ENCODE measurements at regions not wholly inside any gene's neighbourhood (a gene's known extent, or its start where the extent isn't known, plus 50 kb on each side); places are given as distances from the start of the nearest gene placed in this dataset.

DNA sequence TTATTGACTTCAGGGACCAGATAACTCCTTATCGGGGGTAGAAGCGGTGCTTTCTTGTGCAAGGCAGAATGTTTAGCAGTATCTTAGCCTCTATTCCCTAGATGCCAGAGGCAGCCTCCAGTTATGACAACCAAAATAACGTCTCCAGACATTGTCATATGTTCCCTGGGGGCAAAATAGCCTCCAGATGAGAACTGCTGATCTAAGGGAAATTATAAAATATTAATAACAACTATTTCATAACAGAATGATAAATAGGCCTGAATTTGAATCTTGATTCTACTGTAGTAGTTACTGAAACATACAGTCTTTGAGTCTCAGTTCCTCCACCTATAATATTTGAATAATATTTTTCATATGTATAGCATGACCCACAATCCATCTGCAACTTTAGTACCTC lies 1431.3 kb downstream of the ZPLD1 start:
- TF ChIP-seq KDM1A (IDR thresholded peaks at IDR 0.05; ENCODE audit: borderline replicate concordance) (no peak), BHLHE40 (IDR thresholded peaks at IDR 0.05; ENCODE audit: borderline replicate concordance in 1 of 2, low read depth in 2 of 2, low read length in 1 of 2) (no peak), EZH2 (IDR thresholded peaks at IDR 0.05; ENCODE audit: borderline replicate concordance, control insufficient read depth, low read depth, low read length) (no peak), CREB1 (IDR thresholded peaks at IDR 0.05; ENCODE audit: low read depth) (no peak), POLR2A (IDR thresholded peaks at IDR 0.05; ENCODE audit: low read depth, low read length) (no peak), SUZ12 (IDR thresholded peaks at IDR 0.05; ENCODE audit: unreplicated experiment) (no peak), POLR2AphosphoS5 (IDR thresholded peaks at IDR 0.05; ENCODE audit: low read length) (no peak), SIN3A (IDR thresholded peaks at IDR 0.05; ENCODE audit: low read depth, low read length) (no peak), HDGF (IDR thresholded peaks at IDR 0.05) (no peak)
- TF ChIP-seq, protein P1, sequence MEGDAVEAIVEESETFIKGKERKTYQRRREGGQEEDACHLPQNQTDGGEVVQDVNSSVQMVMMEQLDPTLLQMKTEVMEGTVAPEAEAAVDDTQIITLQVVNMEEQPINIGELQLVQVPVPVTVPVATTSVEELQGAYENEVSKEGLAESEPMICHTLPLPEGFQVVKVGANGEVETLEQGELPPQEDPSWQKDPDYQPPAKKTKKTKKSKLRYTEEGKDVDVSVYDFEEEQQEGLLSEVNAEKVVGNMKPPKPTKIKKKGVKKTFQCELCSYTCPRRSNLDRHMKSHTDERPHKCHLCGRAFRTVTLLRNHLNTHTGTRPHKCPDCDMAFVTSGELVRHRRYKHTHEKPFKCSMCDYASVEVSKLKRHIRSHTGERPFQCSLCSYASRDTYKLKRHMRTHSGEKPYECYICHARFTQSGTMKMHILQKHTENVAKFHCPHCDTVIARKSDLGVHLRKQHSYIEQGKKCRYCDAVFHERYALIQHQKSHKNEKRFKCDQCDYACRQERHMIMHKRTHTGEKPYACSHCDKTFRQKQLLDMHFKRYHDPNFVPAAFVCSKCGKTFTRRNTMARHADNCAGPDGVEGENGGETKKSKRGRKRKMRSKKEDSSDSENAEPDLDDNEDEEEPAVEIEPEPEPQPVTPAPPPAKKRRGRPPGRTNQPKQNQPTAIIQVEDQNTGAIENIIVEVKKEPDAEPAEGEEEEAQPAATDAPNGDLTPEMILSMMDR (IDR thresholded peaks at IDR 0.05 in 2 of 3, conservative IDR thresholded peaks at IDR 0.05 in 1 of 3; ENCODE audit: control insufficient read depth in 2 of 3, extremely low read depth in 1 of 3, insufficient read depth in 1 of 3, low read depth in 3 of 3, low read length in 3 of 3), result no peak
- TF ChIP-seq, protein P2, sequence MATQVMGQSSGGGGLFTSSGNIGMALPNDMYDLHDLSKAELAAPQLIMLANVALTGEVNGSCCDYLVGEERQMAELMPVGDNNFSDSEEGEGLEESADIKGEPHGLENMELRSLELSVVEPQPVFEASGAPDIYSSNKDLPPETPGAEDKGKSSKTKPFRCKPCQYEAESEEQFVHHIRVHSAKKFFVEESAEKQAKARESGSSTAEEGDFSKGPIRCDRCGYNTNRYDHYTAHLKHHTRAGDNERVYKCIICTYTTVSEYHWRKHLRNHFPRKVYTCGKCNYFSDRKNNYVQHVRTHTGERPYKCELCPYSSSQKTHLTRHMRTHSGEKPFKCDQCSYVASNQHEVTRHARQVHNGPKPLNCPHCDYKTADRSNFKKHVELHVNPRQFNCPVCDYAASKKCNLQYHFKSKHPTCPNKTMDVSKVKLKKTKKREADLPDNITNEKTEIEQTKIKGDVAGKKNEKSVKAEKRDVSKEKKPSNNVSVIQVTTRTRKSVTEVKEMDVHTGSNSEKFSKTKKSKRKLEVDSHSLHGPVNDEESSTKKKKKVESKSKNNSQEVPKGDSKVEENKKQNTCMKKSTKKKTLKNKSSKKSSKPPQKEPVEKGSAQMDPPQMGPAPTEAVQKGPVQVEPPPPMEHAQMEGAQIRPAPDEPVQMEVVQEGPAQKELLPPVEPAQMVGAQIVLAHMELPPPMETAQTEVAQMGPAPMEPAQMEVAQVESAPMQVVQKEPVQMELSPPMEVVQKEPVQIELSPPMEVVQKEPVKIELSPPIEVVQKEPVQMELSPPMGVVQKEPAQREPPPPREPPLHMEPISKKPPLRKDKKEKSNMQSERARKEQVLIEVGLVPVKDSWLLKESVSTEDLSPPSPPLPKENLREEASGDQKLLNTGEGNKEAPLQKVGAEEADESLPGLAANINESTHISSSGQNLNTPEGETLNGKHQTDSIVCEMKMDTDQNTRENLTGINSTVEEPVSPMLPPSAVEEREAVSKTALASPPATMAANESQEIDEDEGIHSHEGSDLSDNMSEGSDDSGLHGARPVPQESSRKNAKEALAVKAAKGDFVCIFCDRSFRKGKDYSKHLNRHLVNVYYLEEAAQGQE (IDR thresholded peaks at IDR 0.05; ENCODE audit: low read depth, low read length), result no peak
